Neutrophil (primary cell): ENCODE measurements at regions not wholly inside any gene's neighbourhood (a gene's known extent, or its start where the extent isn't known, plus 50 kb on each side); places are given as distances from the start of the nearest gene placed in this dataset.

Experiments used
- H3K27ac ChIP-seq: fragments of 200-600 bp; sonication (generic); 2 replicates; pipeline ENCODE4 v1.5.1; 2016; ENCODE audit warnings: mild to moderate bottlenecking, moderate library complexity
- H3K27me3 ChIP-seq: fragments of 200-600 bp; sonication (generic); 2 replicates; pipeline ENCODE4 v1.6.0; 2016; ENCODE audit warnings: mild to moderate bottlenecking
- H3K36me3 ChIP-seq: fragments of 200-600 bp; sonication (generic); 2 replicates; pipeline ENCODE4 v1.5.1; 2017
- H3K4me1 ChIP-seq, 2 experiments: fragments of 200-600 bp in 1 of 2; sonication (generic) in 1 of 2; 1 replicate in 1 of 2; 2 replicates in 1 of 2; pipeline versions ENCODE4 v1.5.1 to v1.6.1; 2013 to 2016; ENCODE audit warnings: low read depth in 1 of 2, low read length in 1 of 2, mild to moderate bottlenecking in 1 of 2, moderate library complexity in 1 of 2; ENCODE audit not compliant: control insufficient read depth in 1 of 2, insufficient read depth in 1 of 2
- H3K4me3 ChIP-seq, 2 experiments: fragments of 200-600 bp in 1 of 2; sonication (generic) in 1 of 2; 1 replicate in 1 of 2; 2 replicates in 1 of 2; pipeline ENCODE4 v1.5.1; 2013 to 2016; ENCODE audit warnings: low read depth in 1 of 2, low read length in 1 of 2, mild to moderate bottlenecking in 1 of 2, moderate library complexity in 1 of 2
- H3K9me3 ChIP-seq: fragments of 200-600 bp; sonication (generic); 2 replicates; pipeline ENCODE4 v1.5.1; 2016
- TF ChIP-seq, protein P1 (sequence below): fragments of 200-600 bp; sonication (generic); IDR thresholded peaks from 2 replicates; pipeline ENCODE4 v1.5.1; 2016; ENCODE audit warnings: antibody characterized with exemption

DNA sequence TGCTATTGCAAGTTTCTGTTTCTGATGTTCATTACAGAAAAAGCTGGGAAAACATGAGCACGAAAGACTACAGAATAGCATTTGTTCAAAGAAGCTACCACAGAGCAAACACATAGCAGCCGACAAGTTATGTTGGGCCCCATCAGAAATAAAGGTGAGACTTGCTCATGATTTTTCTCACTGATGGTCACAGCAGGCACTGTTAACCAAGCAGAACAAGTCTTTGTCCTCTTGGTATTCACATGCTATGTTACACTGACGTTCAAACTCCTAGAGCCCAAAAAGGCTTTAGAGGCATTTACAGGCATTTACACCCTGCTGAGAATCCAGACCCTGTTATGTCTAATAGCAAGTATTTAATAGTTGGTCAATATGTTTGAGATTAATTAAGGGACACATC is 235.0 kb upstream of the HNMT start:
- TF ChIP-seq, protein P1, sequence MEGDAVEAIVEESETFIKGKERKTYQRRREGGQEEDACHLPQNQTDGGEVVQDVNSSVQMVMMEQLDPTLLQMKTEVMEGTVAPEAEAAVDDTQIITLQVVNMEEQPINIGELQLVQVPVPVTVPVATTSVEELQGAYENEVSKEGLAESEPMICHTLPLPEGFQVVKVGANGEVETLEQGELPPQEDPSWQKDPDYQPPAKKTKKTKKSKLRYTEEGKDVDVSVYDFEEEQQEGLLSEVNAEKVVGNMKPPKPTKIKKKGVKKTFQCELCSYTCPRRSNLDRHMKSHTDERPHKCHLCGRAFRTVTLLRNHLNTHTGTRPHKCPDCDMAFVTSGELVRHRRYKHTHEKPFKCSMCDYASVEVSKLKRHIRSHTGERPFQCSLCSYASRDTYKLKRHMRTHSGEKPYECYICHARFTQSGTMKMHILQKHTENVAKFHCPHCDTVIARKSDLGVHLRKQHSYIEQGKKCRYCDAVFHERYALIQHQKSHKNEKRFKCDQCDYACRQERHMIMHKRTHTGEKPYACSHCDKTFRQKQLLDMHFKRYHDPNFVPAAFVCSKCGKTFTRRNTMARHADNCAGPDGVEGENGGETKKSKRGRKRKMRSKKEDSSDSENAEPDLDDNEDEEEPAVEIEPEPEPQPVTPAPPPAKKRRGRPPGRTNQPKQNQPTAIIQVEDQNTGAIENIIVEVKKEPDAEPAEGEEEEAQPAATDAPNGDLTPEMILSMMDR: no peak
- H3K9me3 ChIP-seq: no peaks in the 10 kb centered on the region
- no peak overlapping the region for H3K4me3 ChIP-seq
- H3K4me1 ChIP-seq: no peaks in the 10 kb centered on the region
- no peaks in the 10 kb centered on the region for H3K36me3 ChIP-seq
- H3K27me3 ChIP-seq: no peaks in the 10 kb centered on the region
- H3K27ac ChIP-seq: no peak overlapping the region

DNA sequence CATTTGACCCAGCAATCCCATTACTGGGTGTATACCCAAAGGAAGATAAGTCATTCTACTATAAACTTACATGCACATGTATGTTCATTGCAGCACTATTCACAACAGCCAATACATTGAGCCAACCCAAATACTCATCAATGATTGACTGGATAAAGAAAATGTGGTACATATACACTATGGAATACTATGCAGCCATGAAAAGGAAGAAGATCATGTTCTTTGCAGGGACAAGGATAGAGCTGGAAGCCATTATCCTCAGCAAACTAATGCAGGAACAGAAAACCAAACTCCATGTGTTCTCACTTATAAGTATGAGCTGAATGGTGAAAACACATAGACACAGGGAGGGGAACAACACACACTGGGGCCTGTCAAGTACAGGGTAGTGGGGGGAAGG is 226.7 kb upstream of the HNMT start:
- Histone ChIP-seq H3K9me3 (no peaks in the 10 kb centered on the region), H3K36me3 (no peaks in the 10 kb centered on the region), H3K4me1 (no peaks in the 10 kb centered on the region), H3K4me3 (no peak overlapping the region), H3K27ac (no peak overlapping the region), H3K27me3 (no peaks in the 10 kb centered on the region)
- TF ChIP-seq, protein P1: no peak

DNA sequence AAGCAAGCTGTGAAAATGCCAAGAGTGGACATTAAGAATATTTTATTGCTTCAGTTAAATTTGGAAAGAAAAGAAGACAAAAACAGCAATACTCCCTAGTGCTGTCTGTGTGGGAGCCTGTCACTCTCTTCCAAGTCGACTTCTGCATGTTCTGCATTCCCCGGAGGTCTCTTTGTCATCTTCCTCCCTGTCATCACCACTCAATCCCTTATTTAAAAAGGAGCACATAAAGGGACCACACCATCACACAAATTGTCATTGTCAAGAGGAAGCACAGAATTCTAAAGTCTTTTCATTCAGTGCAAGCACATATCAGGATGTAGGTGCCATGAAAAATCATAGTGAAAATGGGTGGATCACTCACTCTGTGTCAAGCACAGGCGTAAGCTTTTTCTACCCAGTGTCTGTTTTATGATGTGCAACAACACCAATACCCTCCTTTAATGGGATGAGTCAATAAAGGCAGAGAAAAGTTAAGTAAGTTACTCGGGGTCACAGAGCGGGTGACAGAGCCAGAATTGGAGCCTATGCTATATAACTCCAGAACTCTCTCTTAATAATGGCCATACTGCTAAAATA is 222.4 kb upstream of the HNMT start:
- H3K4me3 ChIP-seq: no peak overlapping the region
- H3K27ac ChIP-seq: no peak overlapping the region
- H3K36me3 ChIP-seq: no peaks in the 10 kb centered on the region
- H3K27me3 ChIP-seq: no peaks in the 10 kb centered on the region
- no peaks in the 10 kb centered on the region for H3K9me3 ChIP-seq
- TF ChIP-seq, protein P1: no peak
- H3K4me1 ChIP-seq: no peaks in the 10 kb centered on the region

DNA sequence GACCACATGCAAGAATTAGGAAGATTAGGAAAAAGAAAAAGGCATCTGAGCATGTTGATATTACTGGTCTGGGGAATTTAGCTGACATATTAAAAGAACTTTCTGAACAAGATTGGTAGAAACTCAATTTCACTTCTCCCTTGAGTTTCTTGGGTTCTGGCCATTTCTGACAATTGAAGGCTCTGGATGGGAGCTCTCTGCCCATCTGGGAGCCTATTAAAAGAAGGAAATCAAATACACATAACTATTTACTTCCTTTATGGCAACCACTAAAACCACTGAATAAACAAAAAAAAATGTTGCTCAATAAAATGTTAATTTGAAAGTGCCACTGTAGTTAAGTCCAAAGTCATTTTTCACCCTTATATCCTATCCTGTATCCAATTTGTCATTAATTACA is 216.8 kb upstream of the HNMT start:
- H3K4me3 ChIP-seq: no peak overlapping the region
- H3K4me1 ChIP-seq: no peaks in the 10 kb centered on the region
- H3K36me3 ChIP-seq: no peaks in the 10 kb centered on the region
- no peak overlapping the region for H3K27ac ChIP-seq
- no peaks in the 10 kb centered on the region for H3K27me3 ChIP-seq
- TF ChIP-seq, protein P1: no peak
- H3K9me3 ChIP-seq: no peaks in the 10 kb centered on the region

DNA sequence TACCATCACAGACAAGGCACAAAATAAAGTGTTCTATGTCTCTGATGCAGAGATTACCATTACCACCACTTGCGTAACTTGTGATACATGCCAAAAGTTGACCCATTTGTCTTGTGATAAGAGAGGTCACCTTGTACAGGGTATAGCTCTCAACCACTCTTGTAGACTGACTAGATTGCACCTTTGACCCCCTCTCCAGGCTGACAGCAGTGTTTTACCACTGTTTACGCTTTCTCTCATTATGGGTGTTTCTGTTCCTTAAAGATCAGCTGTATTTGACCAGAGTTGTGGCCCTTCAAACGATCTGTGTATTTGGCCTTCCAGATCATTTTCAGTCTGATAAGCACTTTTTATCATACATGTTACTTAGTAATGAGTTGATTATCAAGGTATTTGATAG is 215.7 kb upstream of the HNMT start:
- Histone ChIP-seq H3K4me1 (no peaks in the 10 kb centered on the region), H3K9me3 (no peaks in the 10 kb centered on the region)

More for the DNA sequence above, 215.7 kb upstream of the HNMT start:
- no peak overlapping the region for H3K4me3 ChIP-seq
- H3K27me3 ChIP-seq: no peaks in the 10 kb centered on the region
- TF ChIP-seq, protein P1: no peak
- H3K27ac ChIP-seq: no peak overlapping the region
- no peaks in the 10 kb centered on the region for H3K36me3 ChIP-seq
